HG02759 (cell line): ENCODE measurements at regions not wholly inside any gene's neighbourhood (a gene's known extent, or its start where the extent isn't known, plus 50 kb on each side); places are given as distances from the start of the nearest gene placed in this dataset.

ENCODE experiments used
- ATAC-seq: cut with Tn5 transposase; IDR thresholded peaks from one replicate; pipeline ENCODE4 v1.9.1; 2021; ENCODE audit warnings: mild to moderate bottlenecking, moderate library complexity; ENCODE audit not compliant: unreplicated experiment

GRCh38 chr11:70733327-70734325, 335.3 kb downstream of the CTTN start:
- ATAC-seq: no peak

- no peak for ATAC-seq
These were observed 336.1 kb downstream of the CTTN start for GRCh38 chr11:70734379-70734778.

GRCh38 chr11:70734911-70735310, 336.6 kb downstream of the CTTN start:
- no peak for ATAC-seq

DNA sequence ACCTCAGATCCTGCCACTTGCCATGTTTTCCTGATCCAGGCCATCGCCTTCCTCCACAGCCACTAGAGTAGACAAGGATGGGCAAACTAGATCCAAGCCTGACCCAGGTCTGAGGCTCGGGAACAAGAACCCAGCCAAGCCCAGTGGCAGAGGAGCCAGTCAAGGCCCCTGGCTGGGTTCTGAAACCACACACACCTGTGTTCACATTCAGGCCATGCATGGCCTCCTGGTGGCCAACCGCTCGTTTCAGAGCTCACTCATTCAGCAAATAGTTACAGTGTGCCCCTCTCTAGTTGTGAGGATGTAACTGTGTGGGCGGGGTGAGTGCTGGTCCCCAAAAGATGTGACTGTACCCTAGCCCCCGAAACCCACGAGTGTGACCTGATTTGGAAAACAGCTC, 337.6 kb downstream of the CTTN start:
- no peak for ATAC-seq

DNA sequence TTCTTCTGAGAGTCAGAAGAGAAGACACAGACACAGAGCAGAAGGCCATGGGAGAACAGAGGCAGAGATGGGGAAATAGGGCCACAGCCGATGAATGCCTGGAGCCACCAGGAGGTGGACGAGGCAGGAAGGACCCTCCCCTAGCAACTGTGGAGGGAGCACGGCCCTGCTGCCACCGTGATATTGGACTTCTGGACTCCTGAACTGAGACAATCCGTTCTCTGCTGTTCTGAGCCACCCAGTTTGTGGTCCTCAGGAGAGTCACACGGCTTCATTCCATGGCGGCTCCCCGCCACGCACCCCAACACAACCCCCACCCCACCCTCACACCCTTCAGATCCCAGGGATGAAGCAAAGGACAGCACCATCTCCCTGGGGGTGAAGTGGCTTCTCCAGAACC, 338.1 kb downstream of the CTTN start:
- ATAC-seq: no peak

DNA sequence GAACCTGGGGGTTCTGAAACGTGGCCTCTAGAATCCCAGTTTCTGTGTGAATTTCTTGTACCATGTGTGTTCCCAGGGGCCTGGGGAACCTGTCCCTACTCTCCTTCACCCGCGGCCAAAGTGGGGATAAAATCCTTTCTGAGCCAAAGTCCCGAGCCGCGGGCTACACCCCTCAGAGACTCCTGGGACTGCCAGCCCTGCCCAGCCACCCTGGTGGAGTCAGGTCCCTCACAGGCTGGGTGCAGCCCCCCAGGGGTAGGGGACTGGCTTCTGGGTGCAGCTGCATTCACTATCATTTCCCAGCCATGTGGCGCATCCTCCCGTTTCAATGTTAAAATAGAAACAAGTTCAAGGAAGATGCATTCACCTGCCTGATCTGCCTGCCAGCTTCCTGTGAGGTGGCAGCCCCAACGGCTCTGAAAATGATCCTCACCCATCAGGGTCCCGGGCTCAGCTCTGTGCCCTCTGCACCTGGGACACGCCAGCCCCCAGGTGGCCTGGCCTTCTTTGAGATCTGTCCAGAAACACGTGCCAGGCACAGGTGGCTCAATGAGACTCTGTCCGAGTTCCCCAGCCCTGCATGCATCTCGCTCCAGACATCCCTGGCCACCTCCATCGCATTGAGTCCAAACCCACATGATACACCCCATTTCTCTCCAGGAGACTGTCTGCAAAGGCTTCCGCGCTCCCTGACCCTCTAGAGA, 338.8 kb downstream of the CTTN start:
- no peak for ATAC-seq

DNA sequence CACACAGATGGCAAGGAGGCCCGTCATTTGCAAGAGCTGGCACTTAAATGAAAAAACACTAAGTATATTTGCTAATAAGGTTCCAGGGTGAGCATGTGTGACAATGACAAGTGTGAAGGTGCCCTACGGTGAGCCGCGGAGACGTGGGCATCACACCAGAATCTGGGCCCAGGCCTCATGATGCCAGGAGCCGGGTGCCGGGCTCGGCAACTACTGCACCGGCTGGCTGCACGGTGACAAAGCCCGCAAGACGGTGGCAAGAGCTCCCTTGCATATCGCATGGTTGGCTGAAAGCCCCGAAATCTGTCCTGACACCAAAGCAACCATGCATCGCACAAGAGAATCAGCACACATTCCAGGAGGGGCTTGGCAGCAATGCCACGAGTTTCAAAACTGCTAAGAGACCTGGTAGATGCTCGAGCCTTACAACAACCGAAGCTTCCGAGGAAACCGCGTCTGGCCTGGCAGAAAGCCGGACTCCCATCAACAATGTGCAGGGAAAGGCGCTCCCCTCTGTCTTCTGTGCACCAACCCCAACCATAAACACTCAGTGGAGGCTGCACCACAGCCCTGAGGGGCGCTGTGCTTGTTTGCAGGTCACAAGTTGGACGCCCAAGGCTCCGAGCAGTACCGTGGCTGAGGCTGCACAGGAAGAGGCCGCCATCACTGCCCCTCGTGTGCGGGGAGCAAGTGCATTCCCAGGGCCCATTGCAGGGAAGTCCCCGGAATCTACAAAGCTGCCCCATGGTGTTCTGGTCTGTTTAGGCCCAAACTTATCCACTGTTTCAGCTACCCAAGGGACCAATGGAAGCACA, 339.7 kb downstream of the CTTN start:
- no peak for ATAC-seq

DNA sequence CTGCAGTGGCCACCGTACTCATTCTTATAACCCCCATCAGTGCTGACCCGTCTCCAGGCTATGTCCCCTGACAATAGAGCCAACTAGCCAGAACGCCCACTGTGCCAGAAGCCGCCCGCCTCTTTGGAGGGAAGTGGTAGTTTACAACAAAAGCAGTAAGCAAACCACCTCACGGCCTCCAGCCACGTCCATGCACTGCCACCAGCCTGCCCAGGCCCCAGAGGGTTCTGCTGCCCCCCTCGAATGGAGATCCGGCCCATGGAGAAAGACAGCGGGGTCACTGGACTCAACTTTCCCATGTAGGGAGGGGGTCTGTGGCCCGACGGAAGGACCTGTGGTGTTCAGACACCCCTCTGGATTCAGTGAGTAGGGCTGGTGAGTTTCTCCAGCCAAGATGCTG, 340.3 kb downstream of the CTTN start:
- ATAC-seq: no peak

DNA sequence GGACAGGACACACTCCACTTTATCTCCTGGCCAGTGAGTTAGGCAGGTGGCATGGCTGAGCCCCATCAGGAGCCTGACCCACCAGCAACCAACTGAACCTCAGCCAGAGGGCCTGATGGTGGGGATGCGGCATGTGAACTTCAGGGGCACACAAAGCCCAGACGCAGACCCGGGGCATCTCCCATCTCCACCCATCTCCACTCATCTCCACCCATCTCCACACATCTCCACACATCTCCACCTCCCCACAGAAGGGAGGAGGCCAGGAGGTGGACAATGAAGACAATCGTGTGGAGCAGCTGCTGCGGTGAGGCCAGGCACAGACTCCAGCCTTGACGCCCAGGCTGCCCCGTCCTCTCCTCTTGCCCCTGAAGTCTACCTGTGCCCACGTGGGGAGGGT, 340.8 kb downstream of the CTTN start:
- ATAC-seq: no peak

GRCh38 chr11:70739811-70740487, 341.6 kb downstream of the CTTN start:
- no peak for ATAC-seq

- no peak for ATAC-seq
These were observed 342.1 kb downstream of the CTTN start for GRCh38 chr11:70740488-70740851.

GRCh38 chr11:70741085-70741484, 342.8 kb downstream of the CTTN start:
- ATAC-seq: no peak

- ATAC-seq: no peak
These were observed 344.4 kb downstream of the CTTN start for GRCh38 chr11:70742553-70743291.

- ATAC-seq: no peak
These were observed 345.0 kb downstream of the CTTN start for GRCh38 chr11:70743329-70743728.

GRCh38 chr11:70743941-70744351, 345.6 kb downstream of the CTTN start:
- no peak for ATAC-seq

- ATAC-seq: no peak
These were observed 346.3 kb downstream of the CTTN start for GRCh38 chr11:70744396-70745185.

DNA sequence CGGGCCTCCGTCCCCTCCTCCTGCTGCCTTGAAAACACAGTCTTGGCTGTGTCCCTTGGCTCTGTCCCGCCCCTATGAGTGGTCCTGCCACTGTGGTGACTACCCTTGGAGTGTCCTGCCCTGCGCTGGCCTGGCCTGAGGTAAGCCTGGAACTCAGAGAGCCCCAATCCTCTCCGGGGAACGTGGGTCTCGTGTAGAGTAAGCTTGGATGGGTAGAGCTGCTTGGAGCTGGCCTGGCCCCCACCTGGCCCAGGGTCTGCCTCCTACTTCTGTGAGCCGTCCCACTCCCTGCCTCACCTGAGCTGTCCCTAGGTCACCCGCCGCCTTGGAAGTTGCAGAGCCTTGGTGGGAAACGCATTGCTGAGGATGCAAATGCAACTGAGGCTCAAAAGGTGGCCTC, 347.1 kb downstream of the CTTN start:
- ATAC-seq: no peak

GRCh38 chr11:70745941-70746340, 347.6 kb downstream of the CTTN start:
- no peak for ATAC-seq

DNA sequence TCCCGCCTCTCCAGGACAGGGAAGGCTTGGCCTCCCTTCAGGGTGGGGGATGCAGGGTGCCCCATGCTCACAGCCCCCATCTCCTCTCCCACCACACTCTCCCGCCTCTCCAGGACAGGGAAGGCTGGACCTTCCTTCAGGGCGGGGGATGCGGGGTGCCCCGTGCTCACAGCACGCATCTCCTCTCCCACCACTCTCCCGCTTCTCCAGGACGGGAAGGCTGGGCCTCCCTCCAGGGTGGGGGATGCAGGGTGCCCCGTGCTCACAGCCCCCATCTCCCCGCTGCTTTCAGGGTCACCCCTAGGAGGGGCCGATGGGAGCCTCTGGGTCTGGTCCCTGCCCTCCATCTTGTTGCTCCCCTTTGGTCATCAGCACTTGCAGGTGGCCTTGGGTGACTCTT, 348.0 kb downstream of the CTTN start:
- no peak for ATAC-seq
